ENCODE measurements at regions not wholly inside any gene's neighbourhood (a gene's known extent, or its start where the extent isn't known, plus 50 kb on each side); places are given as distances from the start of the nearest gene placed in this dataset.

DNA sequence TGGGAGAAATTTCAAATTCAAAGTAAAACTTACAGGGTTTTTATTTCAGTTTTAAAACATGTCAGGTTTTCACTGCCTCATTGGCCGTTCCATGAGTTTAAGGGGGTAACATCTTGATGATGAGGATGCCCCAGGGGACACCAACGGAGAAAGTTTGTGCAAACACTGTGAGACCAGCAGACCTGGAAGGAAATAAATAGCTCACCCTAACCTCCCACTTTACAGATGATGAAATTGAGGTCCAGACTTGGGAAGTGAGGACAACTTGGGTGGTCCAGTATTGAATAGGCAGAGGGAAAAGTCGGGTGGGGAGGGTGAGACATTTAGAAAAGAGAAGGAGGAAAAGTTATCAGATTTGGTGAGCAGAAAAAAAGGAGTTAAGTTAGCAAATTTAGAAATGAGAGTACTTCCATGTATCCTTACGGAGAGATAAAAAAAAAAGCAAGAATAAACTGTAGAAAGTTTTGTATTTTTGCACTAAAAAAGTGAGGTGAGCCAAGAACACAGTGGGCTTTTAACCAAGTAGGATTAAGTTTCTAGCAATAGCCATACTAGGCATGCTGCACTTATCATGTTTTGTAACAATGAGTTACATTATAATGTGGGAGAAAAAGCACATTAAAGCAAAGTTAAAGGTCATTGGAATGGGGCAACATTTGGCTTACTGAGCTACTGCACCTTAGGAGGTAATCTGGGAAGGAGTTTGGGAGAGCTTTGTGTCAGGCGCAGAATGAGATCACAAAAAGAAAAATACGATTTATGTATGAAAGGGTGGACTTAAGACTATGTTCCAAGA lies 125.1 kb downstream of the GAS1 start:
- H3K36me3 ChIP-seq: no peaks in the 10 kb centered on the region
- TF ChIP-seq, protein P1, sequence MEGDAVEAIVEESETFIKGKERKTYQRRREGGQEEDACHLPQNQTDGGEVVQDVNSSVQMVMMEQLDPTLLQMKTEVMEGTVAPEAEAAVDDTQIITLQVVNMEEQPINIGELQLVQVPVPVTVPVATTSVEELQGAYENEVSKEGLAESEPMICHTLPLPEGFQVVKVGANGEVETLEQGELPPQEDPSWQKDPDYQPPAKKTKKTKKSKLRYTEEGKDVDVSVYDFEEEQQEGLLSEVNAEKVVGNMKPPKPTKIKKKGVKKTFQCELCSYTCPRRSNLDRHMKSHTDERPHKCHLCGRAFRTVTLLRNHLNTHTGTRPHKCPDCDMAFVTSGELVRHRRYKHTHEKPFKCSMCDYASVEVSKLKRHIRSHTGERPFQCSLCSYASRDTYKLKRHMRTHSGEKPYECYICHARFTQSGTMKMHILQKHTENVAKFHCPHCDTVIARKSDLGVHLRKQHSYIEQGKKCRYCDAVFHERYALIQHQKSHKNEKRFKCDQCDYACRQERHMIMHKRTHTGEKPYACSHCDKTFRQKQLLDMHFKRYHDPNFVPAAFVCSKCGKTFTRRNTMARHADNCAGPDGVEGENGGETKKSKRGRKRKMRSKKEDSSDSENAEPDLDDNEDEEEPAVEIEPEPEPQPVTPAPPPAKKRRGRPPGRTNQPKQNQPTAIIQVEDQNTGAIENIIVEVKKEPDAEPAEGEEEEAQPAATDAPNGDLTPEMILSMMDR (IDR thresholded peaks at IDR 0.05): no peak
- no peak overlapping the region for H3K27ac ChIP-seq
- H3K27me3 ChIP-seq: no peaks in the 10 kb centered on the region
- H3K9me3 ChIP-seq: peaks cover 0 to 3% of the 10 kb centered on the region in 2 donors
- intact Hi-C loops (cut with DNase I): no loop called here
- no peak for DNase-seq (ENCODE audit: low spot score in 2 of 2)
- H3K4me1 ChIP-seq: peaks cover 0 to 3% of the 10 kb centered on the region in 2 donors
- no peak overlapping the region for H3K4me3 ChIP-seq

DNA sequence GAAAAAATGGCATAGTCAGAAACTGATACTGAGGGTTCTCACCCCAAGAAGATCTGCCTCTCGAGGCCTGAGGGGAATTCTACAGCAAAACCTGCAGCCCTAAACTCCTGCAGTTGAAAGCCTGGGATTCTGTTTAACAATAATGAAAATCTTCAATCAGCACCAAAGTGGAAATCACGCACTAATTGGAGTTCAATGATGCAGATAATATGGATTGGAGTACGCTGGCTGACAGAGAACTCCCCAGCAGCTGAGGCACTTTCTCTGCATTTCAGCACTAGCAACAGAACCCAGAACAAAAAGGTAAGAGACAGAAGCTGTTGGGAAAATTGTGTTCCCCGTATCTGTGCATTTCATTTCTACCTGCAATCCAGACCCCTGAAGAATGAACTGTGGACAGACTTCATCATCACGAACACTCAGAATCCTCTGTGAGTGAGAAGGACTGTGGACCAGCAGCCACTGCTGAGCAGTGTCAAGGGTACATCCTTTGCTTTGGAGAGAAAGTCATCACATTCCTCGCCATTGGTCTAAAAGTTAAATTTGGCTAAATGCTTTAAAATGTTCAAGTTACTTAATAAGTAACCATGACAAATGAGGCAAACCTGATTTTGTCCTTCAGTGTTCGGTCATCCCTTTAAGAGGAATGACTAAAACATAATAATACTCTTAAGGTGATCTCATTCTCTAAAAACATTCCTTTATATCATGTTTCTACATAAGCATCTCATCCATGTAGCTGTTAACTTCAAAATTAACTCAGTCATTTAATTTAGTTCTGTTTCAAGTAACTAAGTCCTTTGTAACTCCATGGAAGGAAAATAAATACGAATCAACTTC lies 126.1 kb downstream of the GAS1 start:
- peaks cover 0 to 3% of the 10 kb centered on the region in 2 donors for H3K4me1 ChIP-seq
- no peak overlapping the region for H3K4me3 ChIP-seq
- no peak overlapping the region for H3K27ac ChIP-seq
- TF ChIP-seq, protein P1 (IDR thresholded peaks at IDR 0.05): no peak
- DNase-seq (ENCODE audit: low spot score in 2 of 2): no peak
- intact Hi-C loops (cut with DNase I): no loop called here
- H3K36me3 ChIP-seq: no peaks in the 10 kb centered on the region
- no peaks in the 10 kb centered on the region for H3K27me3 ChIP-seq
- peaks cover 0 to 3% of the 10 kb centered on the region in 2 donors for H3K9me3 ChIP-seq

DNA sequence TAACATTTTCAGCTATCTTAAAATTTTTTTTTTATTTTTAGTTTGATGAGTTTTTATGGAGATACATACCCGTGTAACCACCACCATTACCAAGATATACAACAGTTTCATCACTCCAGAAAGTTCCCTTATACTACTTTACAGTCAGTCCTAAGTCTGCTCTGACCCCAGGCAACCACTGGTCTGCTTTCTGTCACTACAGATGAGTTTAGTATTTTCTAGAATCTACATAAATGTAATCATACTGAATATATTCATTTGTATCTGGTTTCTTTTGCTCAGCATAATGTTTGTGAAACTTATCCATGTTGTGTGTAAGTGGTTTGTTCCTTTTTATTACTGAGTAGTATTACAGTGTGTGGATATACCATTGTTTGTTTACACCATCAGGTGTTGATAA lies 127.8 kb downstream of the GAS1 start:
- TF ChIP-seq, protein P1 (IDR thresholded peaks at IDR 0.05): no peak
- DNase-seq (ENCODE audit: low spot score in 2 of 2): no peak
- H3K36me3 ChIP-seq: no peaks in the 10 kb centered on the region
- intact Hi-C loops (cut with DNase I): no loop called here
- H3K4me1 ChIP-seq: peaks cover 0 to 3% of the 10 kb centered on the region in 2 donors
- peaks cover 0 to 3% of the 10 kb centered on the region in 2 donors for H3K9me3 ChIP-seq
- H3K27me3 ChIP-seq: no peaks in the 10 kb centered on the region
- H3K27ac ChIP-seq: no peak overlapping the region
- H3K4me3 ChIP-seq: no peak overlapping the region

DNA sequence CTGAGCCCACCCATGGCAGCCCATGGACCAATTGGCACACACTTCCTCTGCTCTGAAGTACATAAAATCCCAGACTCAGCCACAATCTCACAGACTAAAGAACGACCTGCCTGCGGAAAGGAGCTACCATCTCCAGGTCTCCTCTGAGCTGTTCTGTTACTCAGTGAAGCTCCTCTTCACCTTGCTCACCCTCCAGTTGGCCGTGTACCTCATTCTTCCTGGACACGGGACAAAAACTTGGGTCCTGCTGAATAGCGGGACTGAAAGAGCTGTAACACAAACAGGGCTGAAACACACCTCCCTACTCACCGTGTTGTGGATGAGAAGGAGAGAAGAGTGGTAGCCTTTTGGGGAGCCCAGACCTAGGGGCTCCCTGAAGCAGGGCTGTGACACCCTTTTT lies 128.7 kb downstream of the GAS1 start:
- Histone ChIP-seq H3K4me1 (peaks cover 0 to 3% of the 10 kb centered on the region in 2 donors), H3K9me3 (peaks cover 0 to 3% of the 10 kb centered on the region in 2 donors), H3K27me3 (no peaks in the 10 kb centered on the region), H3K4me3 (no peak overlapping the region), H3K36me3 (no peaks in the 10 kb centered on the region), H3K27ac (no peak overlapping the region)
- no peak for DNase-seq (ENCODE audit: low spot score in 2 of 2)
- intact Hi-C loops (cut with DNase I): no loop called here
- TF ChIP-seq, protein P1 (IDR thresholded peaks at IDR 0.05): no peak

DNA sequence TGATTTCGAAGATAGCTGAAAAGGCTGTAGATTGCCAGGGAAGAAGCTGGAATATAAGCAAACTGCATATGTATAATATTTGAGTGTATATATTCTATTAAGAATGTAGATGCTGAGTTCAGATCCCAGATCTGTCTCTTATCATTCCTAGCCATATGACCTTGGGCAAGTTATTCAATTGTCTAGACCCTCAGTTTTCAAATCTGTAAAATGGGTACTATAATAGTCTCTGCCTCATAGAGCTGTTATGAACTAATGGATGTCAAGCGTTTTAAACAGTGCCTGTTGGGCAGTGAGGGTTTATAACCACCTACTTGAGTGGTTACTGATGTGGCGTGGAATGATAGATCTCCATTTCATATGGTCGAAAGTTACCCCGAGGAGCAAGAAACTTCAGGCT lies 130.4 kb downstream of the GAS1 start:
- Histone ChIP-seq H3K36me3 (no peaks in the 10 kb centered on the region), H3K4me1 (peaks cover 0 to 3% of the 10 kb centered on the region in 2 donors), H3K9me3 (no peaks in the 10 kb centered on the region), H3K27ac (no peak overlapping the region), H3K4me3 (no peak overlapping the region), H3K27me3 (no peaks in the 10 kb centered on the region)
- TF ChIP-seq, protein P1 (IDR thresholded peaks at IDR 0.05): no peak
- DNase-seq (ENCODE audit: low spot score in 2 of 2): no peak
- intact Hi-C loops (cut with DNase I): no loop called here
